ENCODE measurements at regions not wholly inside any gene's neighbourhood (a gene's known extent, or its start where the extent isn't known, plus 50 kb on each side); places are given as distances from the start of the nearest gene placed in this dataset.

DNA sequence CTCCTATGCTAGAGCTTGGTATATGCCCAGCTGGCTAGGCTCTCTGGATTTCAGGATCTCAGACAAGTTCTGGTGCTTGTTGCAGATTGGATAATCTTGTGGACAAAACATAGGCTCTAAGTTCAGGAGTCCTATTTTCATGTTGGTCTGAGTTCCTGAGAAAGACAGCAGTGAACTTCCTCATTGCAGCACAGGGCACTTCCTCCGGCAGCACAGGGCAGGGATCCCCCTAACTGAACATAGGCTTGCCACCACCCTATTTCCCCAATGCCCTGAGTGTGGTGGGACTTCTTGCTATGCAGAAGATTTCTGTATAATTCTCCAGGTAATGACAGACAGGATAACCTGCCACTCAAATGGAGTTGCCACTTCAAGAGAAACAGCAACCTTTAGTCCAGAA lies 220.1 kb downstream of the PIK3R1 start:
- peaks cover 7% of the 10 kb centered on the region for H3K4me1 ChIP-seq
- H3K36me3 ChIP-seq (ENCODE audit: insufficient read depth in 1 of 2, low read depth in 1 of 2) = no peaks in the 10 kb centered on the region
- WGBS, 3 donors = 94 to 100% (median 100%) methylated on average over 1 of the region's 1 CpG
- H3K27ac ChIP-seq = no peak overlapping the region
- H3K4me3 ChIP-seq = no peak overlapping the region
- DNase-seq (no peak), ATAC-seq (no peak)
- H3K9me3 ChIP-seq = no peaks in the 10 kb centered on the region
- intact Hi-C loops (cut with DNase I) = no loop called here
- TF ChIP-seq, protein P1, sequence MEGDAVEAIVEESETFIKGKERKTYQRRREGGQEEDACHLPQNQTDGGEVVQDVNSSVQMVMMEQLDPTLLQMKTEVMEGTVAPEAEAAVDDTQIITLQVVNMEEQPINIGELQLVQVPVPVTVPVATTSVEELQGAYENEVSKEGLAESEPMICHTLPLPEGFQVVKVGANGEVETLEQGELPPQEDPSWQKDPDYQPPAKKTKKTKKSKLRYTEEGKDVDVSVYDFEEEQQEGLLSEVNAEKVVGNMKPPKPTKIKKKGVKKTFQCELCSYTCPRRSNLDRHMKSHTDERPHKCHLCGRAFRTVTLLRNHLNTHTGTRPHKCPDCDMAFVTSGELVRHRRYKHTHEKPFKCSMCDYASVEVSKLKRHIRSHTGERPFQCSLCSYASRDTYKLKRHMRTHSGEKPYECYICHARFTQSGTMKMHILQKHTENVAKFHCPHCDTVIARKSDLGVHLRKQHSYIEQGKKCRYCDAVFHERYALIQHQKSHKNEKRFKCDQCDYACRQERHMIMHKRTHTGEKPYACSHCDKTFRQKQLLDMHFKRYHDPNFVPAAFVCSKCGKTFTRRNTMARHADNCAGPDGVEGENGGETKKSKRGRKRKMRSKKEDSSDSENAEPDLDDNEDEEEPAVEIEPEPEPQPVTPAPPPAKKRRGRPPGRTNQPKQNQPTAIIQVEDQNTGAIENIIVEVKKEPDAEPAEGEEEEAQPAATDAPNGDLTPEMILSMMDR (IDR thresholded peaks at IDR 0.05) = no peak
- no peaks in the 10 kb centered on the region for H3K27me3 ChIP-seq (ENCODE audit: insufficient read depth in 3 of 3, low read length in 2 of 3)

DNA sequence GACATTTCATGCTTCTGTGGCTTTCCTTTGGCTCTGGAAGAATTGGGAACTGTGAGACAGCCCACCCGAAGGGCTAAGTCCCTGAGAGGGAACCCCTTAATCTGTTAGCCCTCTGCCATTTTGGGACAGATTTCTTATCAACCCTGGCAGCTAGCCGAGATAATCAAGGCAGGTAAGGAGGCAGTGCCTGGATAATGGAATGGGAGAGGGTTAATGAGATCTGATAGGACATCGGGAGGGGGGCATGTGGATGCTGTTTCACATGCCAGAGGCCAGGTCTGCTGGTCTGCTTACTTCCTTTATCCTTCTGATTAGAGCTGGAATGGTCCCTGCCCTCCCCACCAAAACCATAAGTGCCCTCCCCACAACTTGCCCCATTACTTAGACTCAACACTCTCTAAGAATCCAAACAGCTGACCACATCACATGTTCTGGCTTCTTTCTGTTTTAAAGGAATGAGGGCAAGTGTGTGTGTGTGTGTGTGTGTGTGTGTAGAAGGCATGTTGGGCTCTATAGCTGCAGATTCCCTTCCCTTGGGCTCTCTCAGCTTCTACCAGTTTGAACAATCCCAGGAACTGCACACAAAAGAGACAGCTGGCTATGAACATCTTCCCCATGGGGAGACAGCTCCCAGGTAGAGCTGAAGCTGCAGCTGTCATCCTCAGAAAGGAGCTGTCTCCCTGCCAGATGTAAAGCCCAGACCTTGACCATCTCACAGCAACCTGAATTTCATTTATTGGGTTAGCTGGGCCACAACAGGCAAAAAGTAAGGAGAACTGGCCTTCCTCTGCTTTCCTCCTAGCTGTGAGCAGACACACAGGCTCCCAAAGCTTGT lies 221.3 kb downstream of the PIK3R1 start:
- Histone ChIP-seq H3K4me3 (no peak overlapping the region), H3K4me1 (peaks cover 7% of the 10 kb centered on the region), H3K9me3 (no peaks in the 10 kb centered on the region), H3K36me3 (ENCODE audit: insufficient read depth in 1 of 2, low read depth in 1 of 2) (no peaks in the 10 kb centered on the region), H3K27me3 (ENCODE audit: insufficient read depth in 3 of 3, low read length in 2 of 3) (no peaks in the 10 kb centered on the region), H3K27ac (no peak overlapping the region)
- TF ChIP-seq, protein P1 (IDR thresholded peaks at IDR 0.05) = no peak
- DNase-seq = no peak
- ATAC-seq = no peak
- WGBS, 3 donors = 79 to 89% (median 89%) methylated on average over 3 of the region's 3 CpGs
- intact Hi-C loops (cut with DNase I) = no loop called here

DNA sequence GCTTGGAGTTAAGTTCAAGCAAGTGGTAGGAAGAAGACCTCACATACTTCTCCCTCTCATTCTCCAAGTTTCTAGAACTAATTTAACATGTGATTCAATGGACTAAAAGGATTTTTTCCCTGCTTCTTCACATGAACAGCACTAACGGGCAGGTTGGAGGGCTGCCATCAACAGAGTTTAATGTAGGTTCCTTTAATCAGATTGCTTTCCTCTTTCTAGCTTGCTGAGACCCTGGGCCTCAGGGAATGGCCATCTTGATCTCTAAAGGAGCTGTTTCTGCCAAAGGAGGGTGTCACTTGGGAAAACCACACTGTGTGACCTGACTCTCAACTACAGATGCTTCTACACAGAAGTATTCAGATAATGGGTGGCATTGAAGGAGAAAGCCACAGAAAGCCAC lies 223.3 kb downstream of the PIK3R1 start:
- TF ChIP-seq, protein P1 (IDR thresholded peaks at IDR 0.05) = no peak
- Histone ChIP-seq H3K4me1 (peaks cover 4% of the 10 kb centered on the region), H3K27ac (no peak overlapping the region), H3K4me3 (no peak overlapping the region), H3K27me3 (ENCODE audit: insufficient read depth in 3 of 3, low read length in 2 of 3) (no peaks in the 10 kb centered on the region), H3K36me3 (ENCODE audit: insufficient read depth in 1 of 2, low read depth in 1 of 2) (no peaks in the 10 kb centered on the region), H3K9me3 (no peaks in the 10 kb centered on the region)
- DNase-seq = no peak
- 36 to 45% (median 43%) methylated on average over 1 of the region's 1 CpG for WGBS, 3 donors
- ATAC-seq = no peak
- intact Hi-C loops (cut with DNase I) = no loop called here

DNA sequence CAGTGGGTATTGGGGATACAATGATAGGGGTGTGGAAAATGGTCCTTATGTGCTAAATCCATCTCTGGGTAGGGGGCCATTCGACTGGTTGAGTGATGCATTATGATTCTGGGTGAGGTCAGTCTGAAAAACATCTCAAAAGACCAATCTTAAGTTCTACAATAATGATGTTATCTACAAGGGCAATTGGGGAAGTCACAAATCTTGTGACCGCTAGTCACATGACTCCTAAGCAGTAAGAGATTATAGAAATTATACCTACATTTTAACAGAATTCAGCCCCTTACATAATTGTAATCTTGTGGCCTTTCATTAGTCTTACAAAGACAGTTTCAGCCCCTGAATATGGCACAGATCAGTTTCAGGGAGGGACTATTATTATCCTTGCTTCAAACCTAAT lies 224.7 kb downstream of the PIK3R1 start:
- no peaks in the 10 kb centered on the region for H3K4me1 ChIP-seq
- no peak overlapping the region for H3K4me3 ChIP-seq
- DNase-seq (no peak), ATAC-seq (no peak)
- H3K36me3 ChIP-seq (ENCODE audit: insufficient read depth in 1 of 2, low read depth in 1 of 2) = no peaks in the 10 kb centered on the region
- H3K9me3 ChIP-seq = no peaks in the 10 kb centered on the region
- no peaks in the 10 kb centered on the region for H3K27me3 ChIP-seq (ENCODE audit: insufficient read depth in 3 of 3, low read length in 2 of 3)
- intact Hi-C loops (cut with DNase I) = loop anchor here in 1 of 2 donors (5.0 kb wide), 1 partner anchor 153 kb away; no protein-coding TSS in a partner anchor
- TF ChIP-seq, protein P1 (IDR thresholded peaks at IDR 0.05) = no peak
- WGBS, 3 donors = 97 to 98% (median 98%) methylated on average over 2 of the region's 2 CpGs
- no peak overlapping the region for H3K27ac ChIP-seq

DNA sequence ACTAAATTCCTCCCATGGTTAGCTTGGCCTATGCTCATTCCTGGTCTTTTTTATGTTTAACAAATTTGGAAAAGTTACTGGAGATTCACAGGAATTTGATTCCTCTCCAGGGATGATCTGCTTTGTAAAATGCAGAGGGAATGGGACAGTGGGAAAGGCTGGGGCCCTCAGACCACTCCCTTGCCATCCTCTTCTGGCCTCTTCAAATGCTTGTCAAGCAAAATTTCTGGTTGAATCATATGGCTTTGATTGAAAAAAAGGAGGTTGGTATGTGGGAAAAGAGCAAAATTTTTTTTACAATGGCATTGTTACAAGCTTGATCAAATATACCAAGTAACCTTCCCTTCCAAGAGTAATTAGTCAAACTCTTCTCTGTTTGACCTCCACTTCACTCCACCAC lies 225.1 kb downstream of the PIK3R1 start:
- no peak for ATAC-seq
- TF ChIP-seq, protein P1 (IDR thresholded peaks at IDR 0.05) = no peak
- Histone ChIP-seq H3K9me3 (no peaks in the 10 kb centered on the region), H3K27ac (no peak overlapping the region), H3K36me3 (ENCODE audit: insufficient read depth in 1 of 2, low read depth in 1 of 2) (no peaks in the 10 kb centered on the region), H3K4me3 (no peak overlapping the region), H3K27me3 (ENCODE audit: insufficient read depth in 3 of 3, low read length in 2 of 3) (no peaks in the 10 kb centered on the region), H3K4me1 (no peaks in the 10 kb centered on the region)
- no peak for DNase-seq
- intact Hi-C loops (cut with DNase I) = loop anchor here in 1 of 2 donors (5.0 kb wide), 1 partner anchor 153 kb away; no protein-coding TSS in a partner anchor
